Mucosa of descending colon (tissue), 3 donors: ENCODE measurements at regions not wholly inside any gene's neighbourhood (a gene's known extent, or its start where the extent isn't known, plus 50 kb on each side); places are given as distances from the start of the nearest gene placed in this dataset.

Source experiments
- ATAC-seq: fragments of 200-7000 bp; cut with Tn5 transposase; one replicate; pipeline ENCODE4 v1.9.1; 2020; ENCODE audit warnings: mild to moderate bottlenecking, moderate library complexity
- DNase-seq, 3 donors: peaks; one replicate each; pipeline ENCODE4 v3.0.0-alpha.2; 2020
- H3K36me3 ChIP-seq: fragments of 200-600 bp; one replicate; pipeline ENCODE4 v1.8.0; 2021; ENCODE audit warnings: low read depth, mild to moderate bottlenecking
- H3K4me1 ChIP-seq: fragments of 200-600 bp; one replicate; pipeline ENCODE4 v1.8.0; 2021; ENCODE audit warnings: low read depth, mild to moderate bottlenecking
- H3K4me3 ChIP-seq: fragments of 200-600 bp; one replicate; pipeline ENCODE4 v1.8.0; 2021; ENCODE audit warnings: mild to moderate bottlenecking
- H3K9me3 ChIP-seq: fragments of 200-600 bp; one replicate; pipeline ENCODE4 v1.8.0; 2021; ENCODE audit warnings: mild to moderate bottlenecking
- CTCF ChIP-seq: fragments of 200-600 bp; IDR thresholded peaks from one replicate; pipeline ENCODE4 v1.8.0; 2022; ENCODE audit warnings: antibody characterized with exemption, mild to moderate bottlenecking
- intact Hi-C, 2 donors: fragments of 100-400 bp; cut with DNase I in 1 of 2; cut with micrococcal nuclease in 1 of 2; formaldehyde crosslinking; loops; one replicate each; pipeline versions ENCODE4 v1.11.0 to v1.11.1; 2022; cut with DNase I, micrococcal nuclease
- donor health status: DM: no; HTN: no; CAD: no; lungs with moderate emphysema.
- donor health status: DM: no; HTN: no; CAD: no.
- donor health status: DM: no; HTN: yes; CAD: no.

GRCh38 chr1:88062650-88063153 lies 621.4 kb upstream of the PKN2 start:
- intact Hi-C loops, result no loop called here
- DNase-seq, result no peak

GRCh38 chr1:88063605-88064004 lies 620.5 kb upstream of the PKN2 start:
- Histone ChIP-seq H3K4me1 (no peaks in the 10 kb centered on the region), H3K4me3 (no peak overlapping the region), H3K9me3 (no peaks in the 10 kb centered on the region), H3K36me3 (no peaks in the 10 kb centered on the region)
- ATAC-seq, result no peak
- intact Hi-C loops, result no loop called here
- DNase-seq, result no peak
- TF ChIP-seq CTCF, result no peak

More at GRCh38 chr1:88062650-88063153, 621.4 kb upstream of the PKN2 start:
- Histone ChIP-seq H3K36me3 (no peaks in the 10 kb centered on the region), H3K4me1 (no peaks in the 10 kb centered on the region), H3K4me3 (no peak overlapping the region), H3K9me3 (no peaks in the 10 kb centered on the region)
- no peak for TF ChIP-seq CTCF
- ATAC-seq, result no peak

GRCh38 chr1:88068407-88068960 lies 615.6 kb upstream of the PKN2 start:
- H3K4me3 ChIP-seq, result no peak overlapping the region
- H3K36me3 ChIP-seq, result no peaks in the 10 kb centered on the region
- H3K9me3 ChIP-seq, result no peaks in the 10 kb centered on the region
- no peaks in the 10 kb centered on the region for H3K4me1 ChIP-seq
- ATAC-seq (no peak), DNase-seq (no peak)
- no peak for TF ChIP-seq CTCF
- intact Hi-C loops, result no loop called here

GRCh38 chr1:88070956-88071355 lies 613.1 kb upstream of the PKN2 start:
- TF ChIP-seq CTCF, result no peak
- H3K36me3 ChIP-seq, result no peaks in the 10 kb centered on the region
- no peaks in the 10 kb centered on the region for H3K4me1 ChIP-seq
- intact Hi-C loops, result no loop called here
- ATAC-seq (no peak), DNase-seq (no peak)
- no peak overlapping the region for H3K4me3 ChIP-seq
- no peaks in the 10 kb centered on the region for H3K9me3 ChIP-seq

GRCh38 chr1:88074661-88075060 lies 609.4 kb upstream of the PKN2 start:
- no peaks in the 10 kb centered on the region for H3K4me1 ChIP-seq
- intact Hi-C loops, result no loop called here

More at GRCh38 chr1:88074661-88075060, 609.4 kb upstream of the PKN2 start:
- ATAC-seq (no peak), DNase-seq (no peak)
- Histone ChIP-seq H3K9me3 (no peaks in the 10 kb centered on the region), H3K36me3 (no peaks in the 10 kb centered on the region), H3K4me3 (no peak overlapping the region)
- no peak for TF ChIP-seq CTCF
